GM12872 (cell line): ENCODE measurements at regions not wholly inside any gene's neighbourhood (a gene's known extent, or its start where the extent isn't known, plus 50 kb on each side); places are given as distances from the start of the nearest gene placed in this dataset.

Experiments used
- CTCF ChIP-seq: IDR thresholded peaks from 3 replicates; pipeline ENCODE4 v1.5.1; 2011; ENCODE audit warnings: low read depth, mild to moderate bottlenecking, low read length, moderate library complexity; ENCODE audit not compliant: insufficient read depth

- no peak for TF ChIP-seq CTCF
Measured at GRCh38 chr3:148068466-148068865, 629.2 kb upstream of the AGTR1 start.

- no peak for TF ChIP-seq CTCF
Measured at GRCh38 chr3:148070041-148070440, 627.7 kb upstream of the AGTR1 start.

GRCh38 chr3:148073721-148074456, 623.8 kb upstream of the AGTR1 start:
- TF ChIP-seq CTCF, result no peak

GRCh38 chr3:148074946-148075345, 622.8 kb upstream of the AGTR1 start:
- TF ChIP-seq CTCF, result no peak

GRCh38 chr3:148075771-148076716, 621.7 kb upstream of the AGTR1 start:
- peak; percentile 53 for TF ChIP-seq CTCF

- peak; percentile 39; the same call in 2 of the 3 replicates for TF ChIP-seq CTCF
Measured at GRCh38 chr3:148077318-148077923, 620.3 kb upstream of the AGTR1 start.

- TF ChIP-seq CTCF, result no peak
Measured at GRCh38 chr3:148077965-148078364, 619.7 kb upstream of the AGTR1 start.
